Stimulated activated CD4-positive, alpha-beta T cell treated with anti-CD3 and anti-CD28 coated beads, TNF-alpha, amount 100 ng/mL, for 24 hours (primary cell): ENCODE measurements at regions not wholly inside any gene's neighbourhood (a gene's known extent, or its start where the extent isn't known, plus 50 kb on each side); places are given as distances from the start of the nearest gene placed in this dataset.
"Not testable (repeated sequence)": the region's sequence is repeated elsewhere in the genome, so short reads cannot be mapped to it uniquely, and the experiment has no call there.

ENCODE experiments used
- DNase-seq, 3 experiments: peaks; one replicate each; pipeline ENCODE4 v3.0.0-alpha.2; 2020; ENCODE audit warnings: low read depth in 3 of 3

- DNase-seq, result not testable (repeated sequence)
These were observed 53.0 kb upstream of the C1QTNF3 start for GRCh38 chr5:34096033-34096432.

- not testable (repeated sequence) for DNase-seq
These were observed 56.9 kb upstream of the C1QTNF3 start for GRCh38 chr5:34099891-34100290.

- DNase-seq, result not testable (repeated sequence)
These were observed 58.6 kb upstream of the C1QTNF3 start for GRCh38 chr5:34101567-34101966.

GRCh38 chr5:34108897-34109296, 65.9 kb upstream of the C1QTNF3 start:
- DNase-seq, result not testable (repeated sequence)

GRCh38 chr5:34124280-34124679, 81.3 kb upstream of the C1QTNF3 start:
- DNase-seq, result not testable (repeated sequence)

- not testable (repeated sequence) for DNase-seq
These were observed 82.3 kb upstream of the C1QTNF3 start for GRCh38 chr5:34125354-34125753.

GRCh38 chr5:34126741-34127140, 83.7 kb upstream of the C1QTNF3 start:
- not testable (repeated sequence) for DNase-seq

GRCh38 chr5:34127818-34128217, 84.8 kb upstream of the C1QTNF3 start:
- not testable (repeated sequence) for DNase-seq

GRCh38 chr5:34128890-34129289, 85.9 kb upstream of the C1QTNF3 start:
- DNase-seq, result not testable (repeated sequence)

- DNase-seq, result not testable (repeated sequence)
These were observed 112.0 kb upstream of the C1QTNF3 start for GRCh38 chr5:34154988-34155387.

GRCh38 chr5:34156703-34157414, 113.8 kb upstream of the C1QTNF3 start:
- DNase-seq, result not testable (repeated sequence)

GRCh38 chr5:34160904-34161303, 117.9 kb upstream of the C1QTNF3 start:
- DNase-seq, result not testable (repeated sequence)

GRCh38 chr5:34171398-34171797, 128.4 kb upstream of the C1QTNF3 start:
- DNase-seq, result not testable (repeated sequence)

GRCh38 chr5:34179453-34180190, 136.6 kb upstream of the C1QTNF3 start:
- DNase-seq, result not testable (repeated sequence)

GRCh38 chr5:34180225-34180624, 137.2 kb upstream of the C1QTNF3 start:
- DNase-seq, result not testable (repeated sequence)

GRCh38 chr5:34180940-34181614, 138.1 kb upstream of the C1QTNF3 start:
- DNase-seq, result not testable (repeated sequence)

GRCh38 chr5:34185005-34185404, 142.0 kb upstream of the C1QTNF3 start:
- not testable (repeated sequence) for DNase-seq

- DNase-seq, result not testable (repeated sequence)
These were observed 142.6 kb upstream of the C1QTNF3 start for GRCh38 chr5:34185572-34185971.

- DNase-seq, result not testable (repeated sequence)
These were observed 143.1 kb upstream of the C1QTNF3 start for GRCh38 chr5:34186108-34186507.

- not testable (repeated sequence) for DNase-seq
These were observed 143.9 kb upstream of the C1QTNF3 start for GRCh38 chr5:34186865-34187264.

- DNase-seq, result not testable (repeated sequence)
These were observed 144.4 kb upstream of the C1QTNF3 start for GRCh38 chr5:34187441-34187840.
